ENCODE measurements at regions not wholly inside any gene's neighbourhood (a gene's known extent, or its start where the extent isn't known, plus 50 kb on each side); places are given as distances from the start of the nearest gene placed in this dataset.

DNA sequence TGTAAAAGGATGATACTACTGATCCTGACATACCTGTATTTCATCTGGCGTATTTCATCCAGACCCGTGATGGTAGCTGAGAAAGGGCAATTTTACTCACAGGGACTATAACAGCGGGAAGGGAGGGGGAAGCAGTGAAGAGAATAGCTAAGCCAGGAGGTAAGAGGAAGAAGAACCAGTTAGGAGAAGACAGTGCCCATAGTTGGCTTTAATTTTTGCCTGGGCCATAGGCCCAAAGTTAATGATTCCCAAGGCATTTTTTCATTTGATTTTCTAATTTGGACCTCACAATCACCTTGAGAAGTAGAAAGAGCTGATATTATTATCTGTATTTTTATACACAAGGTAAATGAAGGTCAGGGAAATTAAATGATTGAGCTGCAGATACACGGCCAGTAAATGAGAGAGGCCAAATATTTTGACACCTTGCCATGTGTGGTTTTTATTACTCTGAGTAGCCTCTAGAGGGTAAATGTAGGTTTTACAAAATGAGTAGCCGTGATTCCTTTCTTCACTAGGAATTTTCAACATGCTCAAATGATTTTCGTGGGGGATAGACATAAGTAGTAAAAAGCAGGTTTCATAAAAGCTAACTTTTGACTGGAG, 382.2 kb downstream of the FUT8 start:
- DNase-seq = no peak
- no peaks in the 10 kb centered on the region for H3K36me3 ChIP-seq (replicated peaks; ENCODE audit: control insufficient read depth, insufficient read depth, low read length)
- H3K27me3 ChIP-seq (ENCODE audit: control insufficient read depth, insufficient read depth, low read length) = no peaks in the 10 kb centered on the region
- no peak overlapping the region for H3K4me3 ChIP-seq (ENCODE audit: insufficient read depth, low read depth, low read length)

DNA sequence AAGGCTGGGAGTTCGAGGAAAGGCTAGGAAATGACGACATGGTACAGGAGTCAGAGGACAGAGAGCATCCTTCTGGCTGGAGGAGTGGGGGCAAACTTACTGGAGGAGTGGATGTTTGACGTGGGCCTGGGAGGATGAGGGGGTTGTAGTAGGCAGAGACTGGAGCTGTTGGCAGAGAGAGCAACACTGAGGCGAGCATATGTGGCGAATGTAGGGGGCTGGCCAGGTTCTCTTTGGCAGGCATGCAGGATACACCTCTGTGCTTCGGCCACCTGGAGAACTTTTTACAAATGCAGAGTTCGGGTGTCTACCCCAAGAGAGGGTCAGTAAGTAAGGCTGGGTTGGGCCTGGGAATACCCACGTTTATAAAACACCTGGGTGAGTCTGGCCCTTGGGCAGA, 385.7 kb downstream of the FUT8 start:
- no peak overlapping the region for H3K4me3 ChIP-seq (ENCODE audit: insufficient read depth, low read depth, low read length)
- DNase-seq = no peak
- no peaks in the 10 kb centered on the region for H3K36me3 ChIP-seq (replicated peaks; ENCODE audit: control insufficient read depth, insufficient read depth, low read length)
- no peaks in the 10 kb centered on the region for H3K27me3 ChIP-seq (ENCODE audit: control insufficient read depth, insufficient read depth, low read length)

GRCh38 chr14:65800694-65801093, 388.2 kb downstream of the FUT8 start:
- no peaks in the 10 kb centered on the region for H3K36me3 ChIP-seq (replicated peaks; ENCODE audit: control insufficient read depth, insufficient read depth, low read length)
- H3K4me3 ChIP-seq (ENCODE audit: insufficient read depth, low read depth, low read length) = no peak overlapping the region
- no peaks in the 10 kb centered on the region for H3K27me3 ChIP-seq (ENCODE audit: control insufficient read depth, insufficient read depth, low read length)
- no peak for DNase-seq

DNA sequence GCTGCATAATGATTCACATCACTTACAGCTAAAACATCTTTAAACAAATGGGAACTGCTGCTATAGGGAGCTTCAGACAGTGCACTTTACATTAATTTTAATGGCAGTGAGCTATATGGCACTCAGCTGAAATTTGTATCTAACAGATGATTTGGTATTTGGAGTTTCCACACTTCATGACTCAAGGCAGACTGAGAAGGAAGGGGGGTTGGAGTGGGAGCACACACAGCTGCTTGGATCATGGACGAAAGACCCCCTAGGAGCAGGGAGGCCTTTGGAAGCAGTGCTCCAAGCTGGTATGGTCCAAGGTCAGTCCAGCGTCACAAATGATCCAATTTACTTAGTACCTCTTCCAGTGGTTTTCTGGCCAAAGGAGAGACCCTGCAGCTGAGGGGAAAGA, 389.7 kb downstream of the FUT8 start:
- Histone ChIP-seq H3K27me3 (ENCODE audit: control insufficient read depth, insufficient read depth, low read length) (no peaks in the 10 kb centered on the region), H3K4me3 (ENCODE audit: insufficient read depth, low read depth, low read length) (no peak overlapping the region)
- no peak for DNase-seq

GRCh38 chr14:65803885-65804284, 391.4 kb downstream of the FUT8 start:
- no peak overlapping the region for H3K4me3 ChIP-seq (ENCODE audit: insufficient read depth, low read depth, low read length)
- no peaks in the 10 kb centered on the region for H3K27me3 ChIP-seq (ENCODE audit: control insufficient read depth, insufficient read depth, low read length)
- H3K36me3 ChIP-seq (replicated peaks; ENCODE audit: control insufficient read depth, insufficient read depth, low read length) = no peaks in the 10 kb centered on the region
- DNase-seq = no peak

More for the DNA sequence above, 389.7 kb downstream of the FUT8 start:
- H3K36me3 ChIP-seq (replicated peaks; ENCODE audit: control insufficient read depth, insufficient read depth, low read length) = no peaks in the 10 kb centered on the region

GRCh38 chr14:65804439-65805112, 392.0 kb downstream of the FUT8 start:
- no peak overlapping the region for H3K4me3 ChIP-seq (ENCODE audit: insufficient read depth, low read depth, low read length)
- no peaks in the 10 kb centered on the region for H3K27me3 ChIP-seq (ENCODE audit: control insufficient read depth, insufficient read depth, low read length)
- H3K36me3 ChIP-seq (replicated peaks; ENCODE audit: control insufficient read depth, insufficient read depth, low read length) = no peaks in the 10 kb centered on the region
- DNase-seq = no peak

DNA sequence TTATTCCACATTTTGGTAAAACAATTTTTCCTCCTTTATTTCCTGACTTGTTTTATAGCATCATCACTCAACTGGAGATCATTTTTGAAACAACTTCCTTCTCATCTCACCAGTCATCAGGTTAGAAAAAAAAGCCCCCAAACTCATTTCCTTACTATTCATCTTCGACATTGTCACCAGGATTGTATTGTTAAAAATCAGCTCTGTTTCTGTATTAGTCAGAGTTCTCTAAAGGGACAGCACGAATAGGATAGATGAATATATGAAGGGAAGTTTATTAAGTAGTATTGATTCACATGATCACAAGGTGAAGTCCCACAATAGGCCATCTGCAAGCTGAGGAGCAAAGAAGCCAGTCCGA, 392.6 kb downstream of the FUT8 start:
- no peaks in the 10 kb centered on the region for H3K36me3 ChIP-seq (replicated peaks; ENCODE audit: control insufficient read depth, insufficient read depth, low read length)
- DNase-seq = no peak
- no peaks in the 10 kb centered on the region for H3K27me3 ChIP-seq (ENCODE audit: control insufficient read depth, insufficient read depth, low read length)
- H3K4me3 ChIP-seq (ENCODE audit: insufficient read depth, low read depth, low read length) = no peak overlapping the region

DNA sequence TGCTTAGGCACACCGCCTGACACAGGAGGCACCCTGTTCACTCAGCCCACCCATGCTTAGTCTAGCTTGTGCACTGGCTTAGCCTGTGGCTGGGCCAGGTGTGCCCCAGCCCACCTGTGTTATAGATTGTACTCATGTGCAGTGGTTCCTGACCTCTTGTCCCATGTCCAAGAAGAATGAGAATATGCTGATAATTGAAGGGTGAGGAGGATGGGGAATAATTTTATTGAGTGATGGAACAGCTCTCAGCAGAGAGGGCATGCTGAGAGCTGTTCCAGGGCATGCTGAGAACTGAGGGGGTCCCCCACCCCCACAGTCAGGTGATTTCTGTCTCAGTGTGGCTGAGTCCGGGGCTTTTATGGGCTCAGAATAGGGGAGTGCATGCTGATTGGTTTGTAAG, 395.9 kb downstream of the FUT8 start:
- DNase-seq = no peak
- no peak overlapping the region for H3K4me3 ChIP-seq (ENCODE audit: insufficient read depth, low read depth, low read length)
- H3K36me3 ChIP-seq (replicated peaks; ENCODE audit: control insufficient read depth, insufficient read depth, low read length) = no peaks in the 10 kb centered on the region
- no peaks in the 10 kb centered on the region for H3K27me3 ChIP-seq (ENCODE audit: control insufficient read depth, insufficient read depth, low read length)

- Histone ChIP-seq H3K4me3 (ENCODE audit: insufficient read depth, low read depth, low read length) (no peak overlapping the region), H3K36me3 (replicated peaks; ENCODE audit: control insufficient read depth, insufficient read depth, low read length) (no peaks in the 10 kb centered on the region), H3K27me3 (ENCODE audit: control insufficient read depth, insufficient read depth, low read length) (no peaks in the 10 kb centered on the region)
- DNase-seq = no peak
Measured at GRCh38 chr14:65810322-65810721, 397.8 kb downstream of the FUT8 start.

DNA sequence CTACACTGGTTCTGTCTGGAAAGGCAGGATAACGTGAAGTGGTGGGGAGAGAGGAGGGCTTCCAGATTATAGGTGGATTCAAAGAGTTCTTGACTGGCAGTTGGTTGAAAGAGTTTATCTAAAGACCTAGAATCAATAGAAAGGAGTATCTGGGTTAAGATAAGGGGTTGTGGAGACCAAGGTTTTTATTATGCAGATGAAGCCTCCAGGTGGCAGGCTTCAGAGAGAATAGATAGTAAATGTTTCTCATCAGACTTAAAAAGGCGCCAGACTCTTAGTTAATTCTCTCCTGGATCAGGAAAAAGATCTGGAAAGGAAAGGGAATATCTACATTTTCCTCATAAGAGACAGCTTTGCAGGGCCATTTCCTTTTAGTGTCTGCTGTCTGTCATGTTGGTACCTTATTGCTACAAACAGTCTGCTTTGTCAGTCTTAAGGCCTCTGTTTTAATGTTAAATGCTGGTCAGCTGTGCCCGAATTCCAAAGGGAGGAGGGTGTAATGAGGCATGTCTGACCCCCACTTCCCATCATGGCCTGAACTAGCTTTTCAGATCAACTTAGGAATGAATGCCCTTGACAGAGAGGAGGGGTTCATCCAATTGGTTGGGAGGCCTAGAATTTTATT, 401.3 kb downstream of the FUT8 start:
- DNase-seq = no peak
- no peak overlapping the region for H3K4me3 ChIP-seq (ENCODE audit: insufficient read depth, low read depth, low read length)

DNA sequence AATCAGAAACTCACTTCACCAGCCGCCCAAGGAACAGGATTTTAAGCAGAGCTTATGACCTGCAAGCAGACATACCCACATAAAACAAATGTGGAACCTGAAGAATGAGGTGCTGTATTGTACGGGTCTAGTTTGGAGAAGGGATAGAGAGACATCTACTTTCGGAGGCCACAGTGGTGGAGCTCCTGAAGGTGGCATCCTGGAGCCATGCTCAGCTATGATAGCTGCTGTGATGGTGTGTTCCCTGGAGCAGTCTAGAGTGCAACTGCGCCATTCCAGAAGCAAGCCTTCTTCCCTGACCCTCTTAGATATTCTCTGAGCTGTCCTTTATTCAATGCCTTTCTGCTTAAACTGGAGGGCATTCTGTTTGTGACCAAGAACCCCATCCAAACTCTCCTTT, 402.6 kb downstream of the FUT8 start:
- H3K27me3 ChIP-seq (ENCODE audit: control insufficient read depth, insufficient read depth, low read length) = no peaks in the 10 kb centered on the region; the same call in 1 of the 2 replicates
- H3K36me3 ChIP-seq (replicated peaks; ENCODE audit: control insufficient read depth, insufficient read depth, low read length) = no peaks in the 10 kb centered on the region
- no peak for DNase-seq
- H3K4me3 ChIP-seq (ENCODE audit: insufficient read depth, low read depth, low read length) = no peak overlapping the region

More for the DNA sequence above, 401.3 kb downstream of the FUT8 start:
- no peaks in the 10 kb centered on the region for H3K27me3 ChIP-seq (ENCODE audit: control insufficient read depth, insufficient read depth, low read length)
- no peaks in the 10 kb centered on the region for H3K36me3 ChIP-seq (replicated peaks; ENCODE audit: control insufficient read depth, insufficient read depth, low read length)

- H3K27me3 ChIP-seq (ENCODE audit: control insufficient read depth, insufficient read depth, low read length) = no peaks in the 10 kb centered on the region; the same call in 1 of the 2 replicates
- no peaks in the 10 kb centered on the region for H3K36me3 ChIP-seq (replicated peaks; ENCODE audit: control insufficient read depth, insufficient read depth, low read length)
- no peak for DNase-seq
- H3K4me3 ChIP-seq (ENCODE audit: insufficient read depth, low read depth, low read length) = no peak overlapping the region
Measured at GRCh38 chr14:65817011-65817410, 404.5 kb downstream of the FUT8 start.

- no peak for DNase-seq
- no peaks in the 10 kb centered on the region; the same call in 1 of the 2 replicates for H3K27me3 ChIP-seq (ENCODE audit: control insufficient read depth, insufficient read depth, low read length)
- H3K4me3 ChIP-seq (ENCODE audit: insufficient read depth, low read depth, low read length) = no peak overlapping the region
- H3K36me3 ChIP-seq (replicated peaks; ENCODE audit: control insufficient read depth, insufficient read depth, low read length) = no peaks in the 10 kb centered on the region
Measured at GRCh38 chr14:65819569-65819968, 407.0 kb downstream of the FUT8 start.

DNA sequence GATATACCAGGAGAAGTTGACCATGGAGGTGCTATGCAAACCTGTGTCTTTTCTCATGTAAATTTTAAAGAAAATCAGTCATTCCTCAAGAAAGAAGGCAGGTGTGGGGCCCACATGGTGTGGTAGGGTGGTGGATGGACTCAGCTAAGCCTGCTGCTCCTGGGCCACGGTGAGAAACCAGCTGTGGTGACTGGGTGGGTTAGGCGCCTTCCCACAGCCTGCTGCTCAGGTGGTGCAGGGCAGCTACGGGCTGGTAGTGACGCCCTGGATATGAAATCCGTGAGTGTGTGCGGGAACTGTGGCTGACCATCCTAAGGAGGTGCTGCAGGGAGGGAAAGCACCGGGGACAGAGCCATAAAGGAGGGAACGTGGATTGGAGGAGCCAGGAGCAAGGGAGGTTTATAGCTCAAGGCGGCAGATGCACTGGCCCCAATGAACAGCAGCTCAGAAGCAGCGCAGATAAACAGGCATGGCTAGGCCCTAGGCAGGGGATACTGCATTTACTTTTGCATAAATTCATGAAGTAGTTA, 408.8 kb downstream of the FUT8 start:
- Histone ChIP-seq H3K4me3 (ENCODE audit: insufficient read depth, low read depth, low read length) (no peak overlapping the region), H3K36me3 (replicated peaks; ENCODE audit: control insufficient read depth, insufficient read depth, low read length) (no peaks in the 10 kb centered on the region), H3K27me3 (ENCODE audit: control insufficient read depth, insufficient read depth, low read length) (no peaks in the 10 kb centered on the region; the same call in 1 of the 2 replicates)
- DNase-seq = no peak

Data from H7 (cell line).